ENCODE measurements at regions not wholly inside any gene's neighbourhood (a gene's known extent, or its start where the extent isn't known, plus 50 kb on each side); places are given as distances from the start of the nearest gene placed in this dataset.

DNA sequence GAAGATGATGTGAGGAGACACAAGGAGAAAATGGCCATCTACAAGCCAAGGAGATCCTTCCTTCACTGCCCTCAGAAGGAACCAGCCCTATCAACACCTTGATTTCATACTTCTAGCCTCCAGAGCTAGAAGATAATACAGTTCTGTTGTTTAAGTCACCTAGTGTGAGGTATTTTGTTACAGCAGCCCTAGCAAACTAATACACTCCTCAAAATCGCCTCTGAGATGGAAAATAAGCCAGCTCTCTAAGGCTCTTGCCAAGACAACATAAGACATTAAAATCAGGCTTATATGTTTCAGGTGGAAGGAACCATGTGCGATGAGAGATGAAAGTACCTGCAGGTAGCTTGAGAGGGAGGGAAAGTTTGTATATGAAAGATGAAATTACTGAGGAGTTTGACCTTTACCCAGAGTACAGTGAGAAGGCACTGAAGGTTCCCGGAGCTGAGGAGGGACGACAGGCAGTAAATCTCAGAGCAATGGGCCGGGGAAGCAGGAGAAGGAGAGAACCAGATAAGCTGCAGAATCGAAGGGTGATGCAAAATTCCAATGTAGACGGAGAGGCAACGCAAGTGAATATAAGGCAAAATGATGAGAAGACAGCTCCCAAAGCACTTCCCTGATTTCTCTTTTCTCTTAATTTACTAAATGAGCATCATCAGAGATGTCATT, 84.7 kb downstream of the HHIPL2 start:
- TF ChIP-seq, protein P1, sequence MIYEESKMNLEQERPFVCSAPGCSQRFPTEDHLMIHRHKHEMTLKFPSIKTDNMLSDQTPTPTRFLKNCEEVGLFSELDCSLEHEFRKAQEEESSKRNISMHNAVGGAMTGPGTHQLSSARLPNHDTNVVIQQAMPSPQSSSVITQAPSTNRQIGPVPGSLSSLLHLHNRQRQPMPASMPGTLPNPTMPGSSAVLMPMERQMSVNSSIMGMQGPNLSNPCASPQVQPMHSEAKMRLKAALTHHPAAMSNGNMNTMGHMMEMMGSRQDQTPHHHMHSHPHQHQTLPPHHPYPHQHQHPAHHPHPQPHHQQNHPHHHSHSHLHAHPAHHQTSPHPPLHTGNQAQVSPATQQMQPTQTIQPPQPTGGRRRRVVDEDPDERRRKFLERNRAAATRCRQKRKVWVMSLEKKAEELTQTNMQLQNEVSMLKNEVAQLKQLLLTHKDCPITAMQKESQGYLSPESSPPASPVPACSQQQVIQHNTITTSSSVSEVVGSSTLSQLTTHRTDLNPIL (CRISPR knock-in tag; IDR thresholded peaks at IDR 0.05; ENCODE audit: low read depth) = no peak
- TF ChIP-seq, protein P2, sequence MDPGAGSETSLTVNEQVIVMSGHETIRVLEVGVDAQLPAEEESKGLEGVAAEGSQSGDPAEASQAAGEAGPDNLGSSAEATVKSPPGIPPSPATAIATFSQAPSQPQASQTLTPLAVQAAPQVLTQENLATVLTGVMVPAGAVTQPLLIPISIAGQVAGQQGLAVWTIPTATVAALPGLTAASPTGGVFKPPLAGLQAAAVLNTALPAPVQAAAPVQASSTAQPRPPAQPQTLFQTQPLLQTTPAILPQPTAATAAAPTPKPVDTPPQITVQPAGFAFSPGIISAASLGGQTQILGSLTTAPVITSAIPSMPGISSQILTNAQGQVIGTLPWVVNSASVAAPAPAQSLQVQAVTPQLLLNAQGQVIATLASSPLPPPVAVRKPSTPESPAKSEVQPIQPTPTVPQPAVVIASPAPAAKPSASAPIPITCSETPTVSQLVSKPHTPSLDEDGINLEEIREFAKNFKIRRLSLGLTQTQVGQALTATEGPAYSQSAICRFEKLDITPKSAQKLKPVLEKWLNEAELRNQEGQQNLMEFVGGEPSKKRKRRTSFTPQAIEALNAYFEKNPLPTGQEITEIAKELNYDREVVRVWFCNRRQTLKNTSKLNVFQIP (CRISPR knock-in tag; IDR thresholded peaks at IDR 0.05; ENCODE audit: borderline replicate concordance, low read depth) = no peak
- TF ChIP-seq, protein P3, sequence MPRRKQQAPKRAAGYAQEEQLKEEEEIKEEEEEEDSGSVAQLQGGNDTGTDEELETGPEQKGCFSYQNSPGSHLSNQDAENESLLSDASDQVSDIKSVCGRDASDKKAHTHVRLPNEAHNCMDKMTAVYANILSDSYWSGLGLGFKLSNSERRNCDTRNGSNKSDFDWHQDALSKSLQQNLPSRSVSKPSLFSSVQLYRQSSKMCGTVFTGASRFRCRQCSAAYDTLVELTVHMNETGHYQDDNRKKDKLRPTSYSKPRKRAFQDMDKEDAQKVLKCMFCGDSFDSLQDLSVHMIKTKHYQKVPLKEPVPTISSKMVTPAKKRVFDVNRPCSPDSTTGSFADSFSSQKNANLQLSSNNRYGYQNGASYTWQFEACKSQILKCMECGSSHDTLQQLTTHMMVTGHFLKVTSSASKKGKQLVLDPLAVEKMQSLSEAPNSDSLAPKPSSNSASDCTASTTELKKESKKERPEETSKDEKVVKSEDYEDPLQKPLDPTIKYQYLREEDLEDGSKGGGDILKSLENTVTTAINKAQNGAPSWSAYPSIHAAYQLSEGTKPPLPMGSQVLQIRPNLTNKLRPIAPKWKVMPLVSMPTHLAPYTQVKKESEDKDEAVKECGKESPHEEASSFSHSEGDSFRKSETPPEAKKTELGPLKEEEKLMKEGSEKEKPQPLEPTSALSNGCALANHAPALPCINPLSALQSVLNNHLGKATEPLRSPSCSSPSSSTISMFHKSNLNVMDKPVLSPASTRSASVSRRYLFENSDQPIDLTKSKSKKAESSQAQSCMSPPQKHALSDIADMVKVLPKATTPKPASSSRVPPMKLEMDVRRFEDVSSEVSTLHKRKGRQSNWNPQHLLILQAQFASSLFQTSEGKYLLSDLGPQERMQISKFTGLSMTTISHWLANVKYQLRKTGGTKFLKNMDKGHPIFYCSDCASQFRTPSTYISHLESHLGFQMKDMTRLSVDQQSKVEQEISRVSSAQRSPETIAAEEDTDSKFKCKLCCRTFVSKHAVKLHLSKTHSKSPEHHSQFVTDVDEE (CRISPR knock-in tag; IDR thresholded peaks at IDR 0.05) = no peak
- TF ChIP-seq GLIS3 (CRISPR knock-in tag; IDR thresholded peaks at IDR 0.05) = no peak
- TF ChIP-seq PPARA (CRISPR knock-in tag; IDR thresholded peaks at IDR 0.05; ENCODE audit: borderline replicate concordance) = no peak
- TF ChIP-seq CSDC2 (CRISPR knock-in tag; IDR thresholded peaks at IDR 0.05) = no peak
- TF ChIP-seq ESRRG (CRISPR knock-in tag; IDR thresholded peaks at IDR 0.05) = no peak
- no peak for TF ChIP-seq SNAI2 (CRISPR knock-in tag; IDR thresholded peaks at IDR 0.05)
- TF ChIP-seq ZFP3 (CRISPR knock-in tag; IDR thresholded peaks at IDR 0.05) = no peak
- TF ChIP-seq, protein P4, sequence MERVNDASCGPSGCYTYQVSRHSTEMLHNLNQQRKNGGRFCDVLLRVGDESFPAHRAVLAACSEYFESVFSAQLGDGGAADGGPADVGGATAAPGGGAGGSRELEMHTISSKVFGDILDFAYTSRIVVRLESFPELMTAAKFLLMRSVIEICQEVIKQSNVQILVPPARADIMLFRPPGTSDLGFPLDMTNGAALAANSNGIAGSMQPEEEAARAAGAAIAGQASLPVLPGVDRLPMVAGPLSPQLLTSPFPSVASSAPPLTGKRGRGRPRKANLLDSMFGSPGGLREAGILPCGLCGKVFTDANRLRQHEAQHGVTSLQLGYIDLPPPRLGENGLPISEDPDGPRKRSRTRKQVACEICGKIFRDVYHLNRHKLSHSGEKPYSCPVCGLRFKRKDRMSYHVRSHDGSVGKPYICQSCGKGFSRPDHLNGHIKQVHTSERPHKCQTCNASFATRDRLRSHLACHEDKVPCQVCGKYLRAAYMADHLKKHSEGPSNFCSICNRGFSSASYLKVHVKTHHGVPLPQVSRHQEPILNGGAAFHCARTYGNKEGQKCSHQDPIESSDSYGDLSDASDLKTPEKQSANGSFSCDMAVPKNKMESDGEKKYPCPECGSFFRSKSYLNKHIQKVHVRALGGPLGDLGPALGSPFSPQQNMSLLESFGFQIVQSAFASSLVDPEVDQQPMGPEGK (CRISPR knock-in tag; IDR thresholded peaks at IDR 0.05; ENCODE audit: borderline replicate concordance) = no peak
- TF ChIP-seq RARB (CRISPR knock-in tag; IDR thresholded peaks at IDR 0.05) = no peak
- TF ChIP-seq TOX (CRISPR knock-in tag; IDR thresholded peaks at IDR 0.05; ENCODE audit: borderline replicate concordance) = no peak
- no peak for TF ChIP-seq ZNF565 (CRISPR knock-in tag; conservative IDR thresholded peaks at IDR 0.05; ENCODE audit: low read depth)
- TF ChIP-seq ZFP30 (CRISPR knock-in tag; IDR thresholded peaks at IDR 0.05) = no peak
- no peak for TF ChIP-seq ARNTL (CRISPR knock-in tag; IDR thresholded peaks at IDR 0.05; ENCODE audit: borderline replicate concordance, low read depth)
- no peak for TF ChIP-seq OSR1 (CRISPR knock-in tag; IDR thresholded peaks at IDR 0.05)
- no peak for TF ChIP-seq BACH2 (CRISPR knock-in tag; IDR thresholded peaks at IDR 0.05; ENCODE audit: borderline replicate concordance)
- TF ChIP-seq ISL1 (CRISPR knock-in tag; IDR thresholded peaks at IDR 0.05) = no peak

DNA sequence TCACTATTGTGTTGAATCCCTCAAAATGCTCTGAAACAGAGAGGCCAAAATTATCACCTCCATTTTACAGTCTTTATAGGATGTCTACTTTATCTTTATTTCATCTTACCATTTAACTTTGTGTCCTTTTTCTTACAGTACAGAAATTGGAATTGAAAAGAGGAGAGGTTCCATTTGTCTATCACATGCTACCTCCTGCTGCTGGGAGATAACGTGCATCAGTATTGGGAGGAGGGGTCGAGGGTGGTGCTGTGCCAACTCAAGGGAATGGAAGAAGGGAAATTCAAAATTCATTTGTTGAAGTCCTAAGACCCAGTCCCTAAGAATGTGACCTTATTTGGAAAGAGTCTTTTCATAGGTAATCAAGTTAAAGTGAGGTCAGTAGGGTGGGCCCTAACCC, 85.3 kb downstream of the HHIPL2 start:
- no peak for ATAC-seq
- no peak for TF ChIP-seq ZNF565 (CRISPR knock-in tag; conservative IDR thresholded peaks at IDR 0.05; ENCODE audit: low read depth)
- no peak for TF ChIP-seq ESRRG (CRISPR knock-in tag; IDR thresholded peaks at IDR 0.05)
- TF ChIP-seq ZNF8 (CRISPR knock-in tag; IDR thresholded peaks at IDR 0.05) = no peak
- TF ChIP-seq ZFP3 (CRISPR knock-in tag; IDR thresholded peaks at IDR 0.05) = no peak
- no peak for TF ChIP-seq RARB (CRISPR knock-in tag; IDR thresholded peaks at IDR 0.05)

More for the DNA sequence above, 84.7 kb downstream of the HHIPL2 start:
- no peak for ATAC-seq

DNA sequence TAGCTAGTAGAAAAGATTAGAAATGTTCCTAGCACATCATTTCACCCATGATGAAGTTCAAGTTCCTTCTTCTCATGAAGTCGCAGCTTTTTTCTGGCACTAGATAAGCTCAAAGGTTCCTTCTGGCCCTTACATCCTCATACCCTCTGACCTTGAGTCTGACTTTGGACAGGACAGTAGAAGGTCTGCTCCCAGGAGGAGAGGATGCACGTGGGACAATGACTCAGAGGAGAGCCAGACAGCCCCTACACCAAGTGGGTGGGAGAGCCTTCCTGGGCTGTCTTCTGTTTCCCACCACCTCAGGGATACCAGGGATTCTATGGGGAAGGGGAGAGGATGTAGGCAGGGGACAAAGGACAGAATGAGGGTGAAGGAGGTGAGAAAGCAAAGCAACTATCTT, 86.0 kb downstream of the HHIPL2 start:
- TF ChIP-seq ESRRG (CRISPR knock-in tag; IDR thresholded peaks at IDR 0.05) = no peak
- ATAC-seq = no peak

DNA sequence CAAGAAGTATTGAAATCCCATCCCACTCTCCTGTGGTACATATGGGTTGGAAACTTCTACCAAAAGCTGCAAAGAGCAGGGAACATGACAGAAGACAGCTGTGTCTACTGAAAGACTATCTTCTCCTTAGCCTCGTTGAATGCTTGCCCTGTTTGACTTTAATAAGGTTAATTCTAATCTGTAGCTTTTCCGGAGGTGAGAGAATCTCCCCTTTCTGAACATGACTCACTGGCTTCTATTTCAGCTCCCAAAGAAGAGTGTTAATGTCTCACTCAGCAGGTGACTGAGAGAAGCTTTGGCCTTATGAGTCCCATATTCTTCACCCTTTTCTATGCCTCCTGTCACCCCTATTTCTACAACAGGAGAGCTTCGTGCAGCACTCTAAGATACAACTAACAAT, 88.3 kb downstream of the HHIPL2 start:
- TF ChIP-seq ZFP30 (CRISPR knock-in tag; IDR thresholded peaks at IDR 0.05) (no peak), PPARA (CRISPR knock-in tag; IDR thresholded peaks at IDR 0.05; ENCODE audit: borderline replicate concordance) (no peak), RARB (CRISPR knock-in tag; IDR thresholded peaks at IDR 0.05) (no peak), ZNF70 (CRISPR knock-in tag; IDR thresholded peaks at IDR 0.05) (no peak), ZNF8 (CRISPR knock-in tag; IDR thresholded peaks at IDR 0.05) (no peak), OSR1 (CRISPR knock-in tag; IDR thresholded peaks at IDR 0.05) (no peak), CSDC2 (CRISPR knock-in tag; IDR thresholded peaks at IDR 0.05) (no peak), ARNTL (CRISPR knock-in tag; IDR thresholded peaks at IDR 0.05; ENCODE audit: borderline replicate concordance, low read depth) (no peak), TOX (CRISPR knock-in tag; IDR thresholded peaks at IDR 0.05; ENCODE audit: borderline replicate concordance) (no peak), ZC3H10 (CRISPR knock-in tag; IDR thresholded peaks at IDR 0.05) (no peak), ESRRG (CRISPR knock-in tag; IDR thresholded peaks at IDR 0.05) (no peak)
- TF ChIP-seq, protein P4 (CRISPR knock-in tag; IDR thresholded peaks at IDR 0.05; ENCODE audit: borderline replicate concordance) = no peak
- TF ChIP-seq, protein P2 (CRISPR knock-in tag; IDR thresholded peaks at IDR 0.05; ENCODE audit: borderline replicate concordance, low read depth) = no peak
- TF ChIP-seq, protein P1 (CRISPR knock-in tag; IDR thresholded peaks at IDR 0.05; ENCODE audit: low read depth) = no peak
- ATAC-seq = no peak

All from SK-N-SH treated with all-trans-retinoic acid at 6 μM for 48 hours (cell line).